Nephron (organoid): ENCODE measurements at regions not wholly inside any gene's neighbourhood (a gene's known extent, or its start where the extent isn't known, plus 50 kb on each side); places are given as distances from the start of the nearest gene placed in this dataset.

Experiments used
- H3K27ac Mint-ChIP-seq, 3 experiments: 2 replicates each; pipeline ENCODE4 v1.8.0; 2020; ENCODE audit warnings: mixed read lengths in 3 of 3, mild to moderate bottlenecking in 2 of 3, moderate library complexity in 1 of 3
- H3K27me3 Mint-ChIP-seq: 2 replicates; pipeline ENCODE4 v1.8.0; 2021; ENCODE audit warnings: low read depth, mild to moderate bottlenecking, moderate library complexity, mixed read lengths
- H3K36me3 Mint-ChIP-seq: 2 replicates; pipeline ENCODE4 v1.8.0; 2020; ENCODE audit warnings: low read depth, mixed read lengths
- H3K4me1 Mint-ChIP-seq: 2 replicates; pipeline ENCODE4 v1.8.0; 2020; ENCODE audit warnings: mixed read lengths
- H3K4me3 Mint-ChIP-seq, 3 experiments: 2 replicates each; pipeline ENCODE4 v1.8.0; 2020; ENCODE audit warnings: mild to moderate bottlenecking in 3 of 3, mixed read lengths in 3 of 3, moderate library complexity in 2 of 3
- H3K9me3 Mint-ChIP-seq: 2 replicates; pipeline ENCODE4 v1.8.0; 2020; ENCODE audit warnings: mixed read lengths
- CTCF ChIP-seq, 3 experiments: fragments of 200-600 bp; sonication (generic); IDR thresholded peaks; one replicate each; pipeline ENCODE4 v1.5.0; 2021; ENCODE audit warnings: antibody characterized with exemption in 3 of 3; ENCODE audit not compliant: unreplicated experiment in 3 of 3

- H3K9me3 Mint-ChIP-seq, result peaks cover 8% of the 10 kb centered on the region
- no peaks in the 10 kb centered on the region for H3K4me1 Mint-ChIP-seq
- H3K27ac Mint-ChIP-seq, result peak overlapping the region in 1 of 3 experiments; percentile 26
- no peaks in the 10 kb centered on the region for H3K27me3 Mint-ChIP-seq
- no peaks in the 10 kb centered on the region for H3K36me3 Mint-ChIP-seq
- TF ChIP-seq CTCF (IDR thresholded peaks at IDR 0.05; ENCODE audit: unreplicated experiment in 3 of 3), result no peak
- H3K4me3 Mint-ChIP-seq, result no peak overlapping the region
Measured at GRCh38 chrX:42107495-42108488, 184.4 kb upstream of the CASK start.

GRCh38 chrX:42106556-42106955, 183.2 kb upstream of the CASK start:
- TF ChIP-seq CTCF (IDR thresholded peaks at IDR 0.05; ENCODE audit: unreplicated experiment in 3 of 3), result no peak
- Mint-ChIP-seq H3K27ac (peak overlapping the region in 1 of 3 experiments; percentile 47), H3K27me3 (no peaks in the 10 kb centered on the region), H3K36me3 (no peaks in the 10 kb centered on the region), H3K4me3 (no peak overlapping the region), H3K9me3 (peaks cover 3% of the 10 kb centered on the region), H3K4me1 (no peaks in the 10 kb centered on the region)

GRCh38 chrX:42102586-42103282, 179.4 kb upstream of the CASK start:
- H3K27me3 Mint-ChIP-seq, result no peaks in the 10 kb centered on the region

GRCh38 chrX:42098900-42099299, 175.5 kb upstream of the CASK start:
- H3K36me3 Mint-ChIP-seq, result no peaks in the 10 kb centered on the region
- H3K27ac Mint-ChIP-seq, result no peak overlapping the region
- H3K27me3 Mint-ChIP-seq, result no peaks in the 10 kb centered on the region
- H3K4me3 Mint-ChIP-seq, result peak overlapping the region in 1 of 3 experiments; percentile 16
- H3K9me3 Mint-ChIP-seq, result no peaks in the 10 kb centered on the region
- no peaks in the 10 kb centered on the region for H3K4me1 Mint-ChIP-seq
- TF ChIP-seq CTCF (IDR thresholded peaks at IDR 0.05; ENCODE audit: unreplicated experiment in 3 of 3), result no peak

More at GRCh38 chrX:42102586-42103282, 179.4 kb upstream of the CASK start:
- H3K4me3 Mint-ChIP-seq, result no peak overlapping the region
- H3K27ac Mint-ChIP-seq, result no peak overlapping the region
- TF ChIP-seq CTCF (IDR thresholded peaks at IDR 0.05; ENCODE audit: unreplicated experiment in 3 of 3), result no peak
- H3K36me3 Mint-ChIP-seq, result no peaks in the 10 kb centered on the region
- no peaks in the 10 kb centered on the region for H3K4me1 Mint-ChIP-seq
- no peaks in the 10 kb centered on the region for H3K9me3 Mint-ChIP-seq

- no peaks in the 10 kb centered on the region for H3K27me3 Mint-ChIP-seq
- no peak overlapping the region for H3K4me3 Mint-ChIP-seq
- H3K27ac Mint-ChIP-seq, result peak overlapping the region in 2 of 3 experiments; percentile 19 to 31
- H3K9me3 Mint-ChIP-seq, result no peaks in the 10 kb centered on the region
- H3K36me3 Mint-ChIP-seq, result no peaks in the 10 kb centered on the region
- H3K4me1 Mint-ChIP-seq, result peaks cover 1% of the 10 kb centered on the region
- no peak for TF ChIP-seq CTCF (IDR thresholded peaks at IDR 0.05; ENCODE audit: unreplicated experiment in 3 of 3)
Measured at GRCh38 chrX:42097486-42097885, 174.1 kb upstream of the CASK start.
